Peyer's patch (tissue), 4 donors: ENCODE measurements at regions not wholly inside any gene's neighbourhood (a gene's known extent, or its start where the extent isn't known, plus 50 kb on each side); places are given as distances from the start of the nearest gene placed in this dataset.
"Not testable (repeated sequence)": the region's sequence is repeated elsewhere in the genome, so short reads cannot be mapped to it uniquely, and the experiment has no call there.

Experiments
- POLR2A ChIP-seq, 2 donors: fragments of 450-650 bp; IDR thresholded peaks; one replicate each; pipeline ENCODE4 v1.5.1; 2017; ENCODE audit warnings: antibody characterized with exemption in 2 of 2, mild to moderate bottlenecking in 2 of 2, moderate library complexity in 2 of 2
- TF ChIP-seq, protein P1 (sequence below), 6 experiments: fragments of 450-650 bp in 4 of 6; fragments of 200-600 bp in 2 of 6; sonication (generic) in 1 of 6; IDR thresholded peaks; one replicate each; pipeline ENCODE4 v1.5.1; 2017 to 2019; ENCODE audit warnings: antibody characterized with exemption in 6 of 6, mild to moderate bottlenecking in 3 of 6, moderate library complexity in 1 of 6

DNA sequence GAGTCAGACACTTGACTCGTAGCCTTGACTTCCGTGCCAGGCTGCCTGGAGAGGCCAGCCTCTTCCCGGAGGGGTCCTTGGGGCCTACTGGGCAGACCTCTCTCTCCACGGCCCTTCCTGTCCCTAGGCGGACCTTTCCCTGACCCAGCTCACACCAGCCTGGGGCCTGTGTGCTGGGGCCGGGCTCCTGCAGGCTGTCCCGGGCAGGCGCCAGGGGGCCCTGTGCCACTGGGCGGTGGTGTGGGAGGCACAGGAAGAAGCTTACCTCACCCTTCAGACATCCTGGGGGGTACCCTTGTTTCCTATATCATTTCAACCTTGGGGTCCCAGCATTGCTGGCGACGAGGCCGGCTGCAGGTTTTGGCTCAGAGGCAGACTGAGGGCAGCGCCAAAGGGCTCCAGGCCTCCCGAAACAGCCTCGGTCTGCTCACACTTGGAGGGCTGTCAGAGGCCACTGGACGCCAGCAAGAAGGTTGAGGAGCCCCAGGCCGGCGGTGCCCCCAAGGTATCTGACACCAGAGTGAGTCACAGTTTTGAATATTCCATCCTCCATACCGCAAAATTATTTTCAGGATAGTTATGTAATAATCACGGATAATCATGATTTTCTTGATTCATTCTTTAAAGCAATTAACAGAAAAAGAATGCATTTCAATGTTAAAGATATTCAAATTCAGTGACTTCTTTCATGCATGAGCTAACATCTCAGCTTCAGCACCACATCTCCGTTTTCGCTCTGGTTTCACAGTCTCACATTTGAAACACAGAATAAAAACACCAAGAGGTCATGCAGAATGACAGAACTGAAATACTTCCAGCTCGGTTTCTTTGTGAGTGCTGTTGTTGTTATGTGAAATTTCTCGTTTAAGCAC is 3967.6 kb upstream of the TPTE start:
- TF ChIP-seq, protein P1, sequence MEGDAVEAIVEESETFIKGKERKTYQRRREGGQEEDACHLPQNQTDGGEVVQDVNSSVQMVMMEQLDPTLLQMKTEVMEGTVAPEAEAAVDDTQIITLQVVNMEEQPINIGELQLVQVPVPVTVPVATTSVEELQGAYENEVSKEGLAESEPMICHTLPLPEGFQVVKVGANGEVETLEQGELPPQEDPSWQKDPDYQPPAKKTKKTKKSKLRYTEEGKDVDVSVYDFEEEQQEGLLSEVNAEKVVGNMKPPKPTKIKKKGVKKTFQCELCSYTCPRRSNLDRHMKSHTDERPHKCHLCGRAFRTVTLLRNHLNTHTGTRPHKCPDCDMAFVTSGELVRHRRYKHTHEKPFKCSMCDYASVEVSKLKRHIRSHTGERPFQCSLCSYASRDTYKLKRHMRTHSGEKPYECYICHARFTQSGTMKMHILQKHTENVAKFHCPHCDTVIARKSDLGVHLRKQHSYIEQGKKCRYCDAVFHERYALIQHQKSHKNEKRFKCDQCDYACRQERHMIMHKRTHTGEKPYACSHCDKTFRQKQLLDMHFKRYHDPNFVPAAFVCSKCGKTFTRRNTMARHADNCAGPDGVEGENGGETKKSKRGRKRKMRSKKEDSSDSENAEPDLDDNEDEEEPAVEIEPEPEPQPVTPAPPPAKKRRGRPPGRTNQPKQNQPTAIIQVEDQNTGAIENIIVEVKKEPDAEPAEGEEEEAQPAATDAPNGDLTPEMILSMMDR (IDR thresholded peaks at IDR 0.05) = not testable (repeated sequence)
- not testable (repeated sequence) for TF ChIP-seq POLR2A (IDR thresholded peaks at IDR 0.05)
